ENCODE measurements at regions not wholly inside any gene's neighbourhood (a gene's known extent, or its start where the extent isn't known, plus 50 kb on each side); places are given as distances from the start of the nearest gene placed in this dataset.

GRCh38 chr18:28808373-28808772, 631.4 kb upstream of the CDH2 start:
- Histone ChIP-seq H3K4me3 (ENCODE audit: extremely low read depth in 1 of 4, insufficient read depth in 2 of 4, low read depth in 3 of 4, low read length in 4 of 4) (no peak overlapping the region), H3K23ac (ENCODE audit: insufficient read length) (no peak overlapping the region), H4K8ac (ENCODE audit: extremely low read depth, insufficient read depth, low read length) (no peak overlapping the region), H4K91ac (replicated peaks; ENCODE audit: insufficient read length, low read length) (no peak overlapping the region), H3K79me2 (ENCODE audit: control insufficient read depth in 1 of 2, insufficient read depth in 2 of 2, low read length in 2 of 2) (no peaks in the 10 kb centered on the region), H3K36me3 (ENCODE audit: control insufficient read depth in 2 of 4, insufficient read depth in 4 of 4, low read length in 3 of 4) (no peaks in the 10 kb centered on the region), H2BK12ac (ENCODE audit: low read depth, low read length) (no peak overlapping the region), H3K27me3 (replicated peaks in 1 of 4; ENCODE audit: control insufficient read depth in 3 of 4, extremely low read depth in 1 of 4, insufficient read depth in 3 of 4, low read length in 3 of 4) (no peaks in the 10 kb centered on the region), H2BK120ac (replicated peaks; ENCODE audit: low read depth, low read length) (no peak overlapping the region), H3K9me3 (ENCODE audit: insufficient read depth in 2 of 2, low read depth in 1 of 2, low read length in 1 of 2) (0 out of 4 replicates have a peak, but pooled peaks cover 0 to 3% of the 10 kb centered on the region in 2 experiments), H3K14ac (ENCODE audit: insufficient read length) (no peak overlapping the region), H3K79me1 (ENCODE audit: low read depth, low read length) (no peaks in the 10 kb centered on the region), H2BK5ac (ENCODE audit: low read depth, low read length) (no peak overlapping the region), H3K4ac (replicated peaks; ENCODE audit: insufficient read length, low read depth, low read length) (no peak overlapping the region), H3K4me2 (ENCODE audit: insufficient read depth in 1 of 2, low read depth in 2 of 2, low read length in 2 of 2) (no peak overlapping the region), H4K5ac (ENCODE audit: insufficient read length, low read depth, low read length) (no peak overlapping the region), H2BK15ac (ENCODE audit: low read length) (no peak overlapping the region), H2AK5ac (ENCODE audit: low read depth, low read length) (no peak overlapping the region), H3K18ac (ENCODE audit: extremely low read depth, low read length) (no peak overlapping the region), H3K9ac (replicated peaks in 1 of 4; ENCODE audit: extremely low read depth in 1 of 4, low read depth in 3 of 4, low read length in 3 of 4) (no peak overlapping the region), H3K23me2 (ENCODE audit: low read depth, low read length) (no peaks in the 10 kb centered on the region), H2AFZ (ENCODE audit: low read length) (no peak overlapping the region), H3K27ac (ENCODE audit: low read depth, low read length) (no peak overlapping the region), H2BK20ac (ENCODE audit: low read length) (no peak overlapping the region), H3K4me1 (replicated peaks in 1 of 4; ENCODE audit: control insufficient read depth in 3 of 4, insufficient read depth in 4 of 4, low read length in 3 of 4) (no peaks in the 10 kb centered on the region), H4K20me1 (replicated peaks in 1 of 2; ENCODE audit: control insufficient read depth in 1 of 2, insufficient read depth in 2 of 2, low read length in 2 of 2) (no peaks in the 10 kb centered on the region), H3K56ac (replicated peaks; ENCODE audit: insufficient read length, low read depth, low read length) (no peak overlapping the region)
- TF ChIP-seq HDAC6 (IDR thresholded peaks at IDR 0.05; ENCODE audit: low read depth, low read length): no peak
- CTCF ChIA-PET (ENCODE audit: partially characterized antibody): interaction anchor here (0.6 kb wide), 1 partner anchor 834 kb away, joined by 3 read pairs; no protein-coding TSS in a partner anchor
- POLR2A ChIA-PET (ENCODE audit: partially characterized antibody): no interaction called here
- DNase-seq (ENCODE audit: low read depth in 1 of 2, low spot score in 2 of 2): no peak
- FAIRE-seq: no peak
